Hematopoietic multipotent progenitor cell (in vitro differentiated cells): ENCODE measurements at regions not wholly inside any gene's neighbourhood (a gene's known extent, or its start where the extent isn't known, plus 50 kb on each side); places are given as distances from the start of the nearest gene placed in this dataset.

Experiments
- DNase-seq, 3 donors: peaks; one replicate each; pipeline ENCODE4 v3.0.0-alpha.2; 2011 to 2015; ENCODE audit warnings: low read depth in 2 of 3, low spot score in 2 of 3

GRCh38 chr4:137213372-137214173 lies 318.7 kb downstream of the PCDH18 start:
- no peak for DNase-seq

GRCh38 chr4:137212601-137213000 lies 319.7 kb downstream of the PCDH18 start:
- no peak for DNase-seq

GRCh38 chr4:137209240-137209639 lies 323.1 kb downstream of the PCDH18 start:
- DNase-seq = no peak

- no peak for DNase-seq
Observed at GRCh38 chr4:137206781-137207180, 325.5 kb downstream of the PCDH18 start.

- no peak for DNase-seq
Observed at GRCh38 chr4:137203601-137204000, 328.7 kb downstream of the PCDH18 start.

- DNase-seq = no peak
Observed at GRCh38 chr4:137200322-137200721, 332.0 kb downstream of the PCDH18 start.

- no peak for DNase-seq
Observed at GRCh38 chr4:137198791-137199190, 333.5 kb downstream of the PCDH18 start.

GRCh38 chr4:137194670-137195069 lies 337.6 kb downstream of the PCDH18 start:
- no peak for DNase-seq

- DNase-seq = no peak
Observed at GRCh38 chr4:137193564-137193963, 338.7 kb downstream of the PCDH18 start.

GRCh38 chr4:137181293-137181899 lies 350.9 kb downstream of the PCDH18 start:
- no peak for DNase-seq

GRCh38 chr4:137180349-137180748 lies 351.9 kb downstream of the PCDH18 start:
- DNase-seq = no peak

- DNase-seq = no peak
Observed at GRCh38 chr4:137156807-137157206, 375.5 kb downstream of the PCDH18 start.

GRCh38 chr4:137156054-137156453 lies 376.2 kb downstream of the PCDH18 start:
- no peak for DNase-seq

GRCh38 chr4:137131201-137131600 lies 401.1 kb downstream of the PCDH18 start:
- DNase-seq = no peak

- DNase-seq = no peak
Observed at GRCh38 chr4:137129845-137130244, 402.4 kb downstream of the PCDH18 start.

- DNase-seq = no peak
Observed at GRCh38 chr4:137129441-137129840, 402.9 kb downstream of the PCDH18 start.

GRCh38 chr4:137125011-137125410 lies 407.3 kb downstream of the PCDH18 start:
- no peak for DNase-seq

- peak in 1 of 3 donors; percentile 1 for DNase-seq
Observed at GRCh38 chr4:137124278-137124932, 407.9 kb downstream of the PCDH18 start.

GRCh38 chr4:137122876-137123275 lies 409.4 kb downstream of the PCDH18 start:
- no peak for DNase-seq

GRCh38 chr4:137116144-137116543 lies 416.1 kb downstream of the PCDH18 start:
- DNase-seq = no peak

GRCh38 chr4:137106733-137107132 lies 425.6 kb downstream of the PCDH18 start:
- no peak for DNase-seq

- no peak for DNase-seq
Observed at GRCh38 chr4:137106287-137106686, 426.0 kb downstream of the PCDH18 start.
